Gastrocnemius medialis (tissue), 4 donors: ENCODE measurements at regions not wholly inside any gene's neighbourhood (a gene's known extent, or its start where the extent isn't known, plus 50 kb on each side); places are given as distances from the start of the nearest gene placed in this dataset.

ENCODE experiments used
- CTCF ChIP-seq, 5 experiments: fragments of 450-650 bp in 3 of 5; fragments of 200-600 bp in 2 of 5; sonication (generic) in 2 of 5; IDR thresholded peaks in 4 of 5; conservative IDR thresholded peaks in 1 of 5; 1 replicate in 4 of 5; 2 replicates in 1 of 5; pipeline ENCODE4 v1.5.1; 2016 to 2019; ENCODE audit warnings: antibody characterized with exemption in 5 of 5, mild to moderate bottlenecking in 3 of 5, moderate library complexity in 3 of 5
- POLR2A ChIP-seq, 2 donors: fragments of 450-650 bp; IDR thresholded peaks; one replicate each; pipeline ENCODE4 v1.6.1; 2017; ENCODE audit warnings: antibody characterized with exemption in 2 of 2, mild to moderate bottlenecking in 2 of 2, moderate library complexity in 2 of 2

DNA sequence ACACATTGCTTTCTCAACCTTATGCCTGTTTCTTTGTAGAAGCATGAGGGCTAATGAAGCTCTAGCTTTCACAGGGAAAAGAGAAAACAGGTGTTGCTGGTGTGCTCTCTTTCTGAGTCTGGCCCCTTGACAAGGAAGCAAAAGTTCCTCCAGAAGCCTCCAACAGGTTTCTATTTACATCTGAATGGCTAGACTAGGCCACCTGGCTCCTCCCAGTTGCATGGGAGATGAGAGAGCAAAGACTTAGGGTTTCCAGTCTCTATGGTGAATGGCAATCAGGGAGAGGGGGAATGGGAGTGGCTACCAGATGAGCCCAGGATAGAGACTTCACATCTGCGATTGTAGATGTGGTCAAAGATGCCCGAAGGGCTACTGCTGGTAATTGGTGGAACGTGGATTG lies 138.1 kb upstream of the PLXNC1 start:
- TF ChIP-seq CTCF (IDR thresholded peaks at IDR 0.05 in 4 of 5, conservative IDR thresholded peaks at IDR 0.05 in 1 of 5) = no peak
- no peak for TF ChIP-seq POLR2A (IDR thresholded peaks at IDR 0.05)
